ENCODE measurements at regions not wholly inside any gene's neighbourhood (a gene's known extent, or its start where the extent isn't known, plus 50 kb on each side); places are given as distances from the start of the nearest gene placed in this dataset.

DNA sequence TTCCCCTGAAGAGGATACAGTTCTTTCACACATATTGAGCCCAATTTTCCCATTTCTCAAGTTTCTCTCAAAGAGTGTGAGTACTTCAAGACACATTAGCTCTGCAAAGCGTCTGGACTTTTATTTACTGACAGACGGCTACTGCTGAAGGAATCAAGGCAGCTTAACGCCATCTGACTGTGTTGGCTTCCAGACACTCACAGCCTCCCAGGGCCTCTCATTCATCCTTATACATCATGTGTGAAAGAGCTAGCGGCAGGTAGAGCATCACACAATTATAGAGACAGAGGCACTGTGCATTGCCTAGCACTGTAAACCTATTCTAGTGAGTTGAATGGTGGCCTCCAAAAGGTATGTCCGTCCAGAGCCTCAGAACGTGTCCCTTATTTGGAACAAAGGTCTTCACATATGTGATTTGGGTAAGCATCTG lies 284.1 kb upstream of the STT3B start:
- dilution Hi-C loops (cut with MboI; ENCODE audit: extremely low pct_ligation_motif_present, low sequenced_read_pairs) = no loop called here
- DNase-seq (ENCODE audit: low read depth, low spot score) = no peak
- H3K27me3 ChIP-seq (ENCODE audit: control insufficient read depth, extremely low read depth, insufficient read depth, low read length) = no peaks in the 10 kb centered on the region
- no peaks in the 10 kb centered on the region for H4K20me1 ChIP-seq (ENCODE audit: control insufficient read depth, extremely low read depth, insufficient read depth, low read length)
- no peak overlapping the region for H3K9ac ChIP-seq (ENCODE audit: control insufficient read depth, extremely low read depth, insufficient read depth, low read length)
- peak; percentile 9 for FAIRE-seq
- no peaks in the 10 kb centered on the region for H3K9me1 ChIP-seq (ENCODE audit: control insufficient read depth, extremely low read depth, insufficient read depth, low read length)
- H3K27ac ChIP-seq (ENCODE audit: control insufficient read depth, insufficient read depth, low read length) = no peak overlapping the region
- peak overlapping the region; percentile 42 for H3K4me2 ChIP-seq (ENCODE audit: control insufficient read depth, extremely low read depth, insufficient read depth, low read depth, low read length)
- no peaks in the 10 kb centered on the region for H3K9me3 ChIP-seq (ENCODE audit: control insufficient read depth, low read depth, low read length)
- no peaks in the 10 kb centered on the region for H3K36me3 ChIP-seq (ENCODE audit: control insufficient read depth in 2 of 2, extremely low read depth in 1 of 2, insufficient read depth in 2 of 2, low read length in 2 of 2)
- no peak overlapping the region for H3K4me3 ChIP-seq (ENCODE audit: control insufficient read depth in 2 of 3, extremely low read depth in 1 of 3, insufficient read depth in 2 of 3, low read depth in 1 of 3, low read length in 3 of 3)
- H3K4me1 ChIP-seq (ENCODE audit: control insufficient read depth, extremely low read depth, insufficient read depth, low read length) = peaks cover 18% of the 10 kb centered on the region
- no peaks in the 10 kb centered on the region for H3K79me2 ChIP-seq (ENCODE audit: control insufficient read depth, insufficient read depth, low read length)
- TF ChIP-seq, protein P1, sequence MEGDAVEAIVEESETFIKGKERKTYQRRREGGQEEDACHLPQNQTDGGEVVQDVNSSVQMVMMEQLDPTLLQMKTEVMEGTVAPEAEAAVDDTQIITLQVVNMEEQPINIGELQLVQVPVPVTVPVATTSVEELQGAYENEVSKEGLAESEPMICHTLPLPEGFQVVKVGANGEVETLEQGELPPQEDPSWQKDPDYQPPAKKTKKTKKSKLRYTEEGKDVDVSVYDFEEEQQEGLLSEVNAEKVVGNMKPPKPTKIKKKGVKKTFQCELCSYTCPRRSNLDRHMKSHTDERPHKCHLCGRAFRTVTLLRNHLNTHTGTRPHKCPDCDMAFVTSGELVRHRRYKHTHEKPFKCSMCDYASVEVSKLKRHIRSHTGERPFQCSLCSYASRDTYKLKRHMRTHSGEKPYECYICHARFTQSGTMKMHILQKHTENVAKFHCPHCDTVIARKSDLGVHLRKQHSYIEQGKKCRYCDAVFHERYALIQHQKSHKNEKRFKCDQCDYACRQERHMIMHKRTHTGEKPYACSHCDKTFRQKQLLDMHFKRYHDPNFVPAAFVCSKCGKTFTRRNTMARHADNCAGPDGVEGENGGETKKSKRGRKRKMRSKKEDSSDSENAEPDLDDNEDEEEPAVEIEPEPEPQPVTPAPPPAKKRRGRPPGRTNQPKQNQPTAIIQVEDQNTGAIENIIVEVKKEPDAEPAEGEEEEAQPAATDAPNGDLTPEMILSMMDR (optimal IDR thresholded peaks at IDR 0.05 in 1 of 3, IDR thresholded peaks at IDR 0.05 in 1 of 3, conservative IDR thresholded peaks at IDR 0.05 in 1 of 3; ENCODE audit: extremely low read depth in 1 of 3, insufficient read depth in 2 of 3, low read length in 3 of 3) = no peak
- TF ChIP-seq EZH2 (IDR thresholded peaks at IDR 0.05; ENCODE audit: low read length) = no peak
- H2AFZ ChIP-seq (ENCODE audit: control insufficient read depth, low read length) = no peak overlapping the region

DNA sequence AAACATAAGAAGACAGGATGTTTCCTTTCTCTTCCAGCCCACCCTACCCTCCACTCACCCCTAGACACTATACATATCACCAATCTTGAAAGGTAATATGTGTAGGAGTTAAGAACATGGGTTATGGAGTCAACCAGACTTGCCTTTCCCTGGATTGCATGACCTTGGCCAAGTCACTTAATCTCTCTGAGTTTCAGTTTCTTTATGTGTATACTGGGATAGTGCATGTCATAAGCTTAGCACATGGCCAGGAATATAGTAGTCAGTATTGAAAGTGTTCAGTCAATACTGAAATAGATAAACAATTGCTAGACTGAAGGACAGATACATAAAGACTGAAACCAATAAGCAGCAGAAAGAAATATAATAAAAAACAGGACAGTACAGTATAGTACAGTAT lies 283.2 kb upstream of the STT3B start:
- Histone ChIP-seq H3K4me2 (ENCODE audit: control insufficient read depth, extremely low read depth, insufficient read depth, low read depth, low read length) (no peak overlapping the region), H3K27ac (ENCODE audit: control insufficient read depth, insufficient read depth, low read length) (no peak overlapping the region), H4K20me1 (ENCODE audit: control insufficient read depth, extremely low read depth, insufficient read depth, low read length) (no peaks in the 10 kb centered on the region), H3K36me3 (ENCODE audit: control insufficient read depth in 2 of 2, extremely low read depth in 1 of 2, insufficient read depth in 2 of 2, low read length in 2 of 2) (no peaks in the 10 kb centered on the region), H3K4me1 (ENCODE audit: control insufficient read depth, extremely low read depth, insufficient read depth, low read length) (peaks cover 18% of the 10 kb centered on the region), H3K9ac (ENCODE audit: control insufficient read depth, extremely low read depth, insufficient read depth, low read length) (no peak overlapping the region), H3K27me3 (ENCODE audit: control insufficient read depth, extremely low read depth, insufficient read depth, low read length) (no peaks in the 10 kb centered on the region), H2AFZ (ENCODE audit: control insufficient read depth, low read length) (no peak overlapping the region), H3K79me2 (ENCODE audit: control insufficient read depth, insufficient read depth, low read length) (no peaks in the 10 kb centered on the region), H3K9me1 (ENCODE audit: control insufficient read depth, extremely low read depth, insufficient read depth, low read length) (no peaks in the 10 kb centered on the region), H3K9me3 (ENCODE audit: control insufficient read depth, low read depth, low read length) (no peaks in the 10 kb centered on the region), H3K4me3 (ENCODE audit: control insufficient read depth in 2 of 3, extremely low read depth in 1 of 3, insufficient read depth in 2 of 3, low read depth in 1 of 3, low read length in 3 of 3) (no peak overlapping the region)
- FAIRE-seq (no peak), DNase-seq (ENCODE audit: low read depth, low spot score) (no peak)
- TF ChIP-seq, protein P1 (optimal IDR thresholded peaks at IDR 0.05 in 1 of 3, IDR thresholded peaks at IDR 0.05 in 1 of 3, conservative IDR thresholded peaks at IDR 0.05 in 1 of 3; ENCODE audit: extremely low read depth in 1 of 3, insufficient read depth in 2 of 3, low read length in 3 of 3) = no peak
- TF ChIP-seq EZH2 (IDR thresholded peaks at IDR 0.05; ENCODE audit: low read length) = no peak
- dilution Hi-C loops (cut with MboI; ENCODE audit: extremely low pct_ligation_motif_present, low sequenced_read_pairs) = no loop called here

Measured in keratinocyte (primary cell).